GM19467 (cell line): ENCODE measurements at regions not wholly inside any gene's neighbourhood (a gene's known extent, or its start where the extent isn't known, plus 50 kb on each side); places are given as distances from the start of the nearest gene placed in this dataset.

Experiments
- ATAC-seq: cut with Tn5 transposase; IDR thresholded peaks from one replicate; pipeline ENCODE4 v1.9.1; 2021; ENCODE audit warnings: mild to moderate bottlenecking, moderate library complexity; ENCODE audit not compliant: unreplicated experiment

GRCh38 chr2:209334188-209335017 is 89.4 kb upstream of the MAP2 start:
- peak; percentile 75 for ATAC-seq

GRCh38 chr2:209340522-209340921 is 83.3 kb upstream of the MAP2 start:
- ATAC-seq: no peak

DNA sequence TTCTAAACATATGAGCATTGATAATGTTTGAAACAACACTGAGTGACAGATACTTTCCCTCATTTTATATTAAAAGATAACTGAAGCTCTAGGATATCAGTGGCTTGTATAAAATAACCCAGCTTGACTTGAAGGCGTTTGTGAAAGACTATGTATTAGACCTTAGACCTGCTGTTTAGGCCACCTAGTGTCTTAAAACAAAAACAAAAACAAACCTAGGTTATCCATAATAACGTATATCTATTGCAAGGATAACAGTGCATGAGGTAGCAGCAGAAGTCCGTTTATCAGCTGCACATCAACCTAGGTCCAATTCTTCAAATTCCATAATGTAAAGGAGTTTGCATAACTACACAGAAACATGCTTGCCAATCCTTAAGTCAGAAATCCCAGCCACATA is 79.5 kb upstream of the MAP2 start:
- ATAC-seq: no peak

- no peak for ATAC-seq
Observed at GRCh38 chr2:209348433-209348832, 75.4 kb upstream of the MAP2 start.

GRCh38 chr2:209351636-209352035 is 72.2 kb upstream of the MAP2 start:
- no peak for ATAC-seq

DNA sequence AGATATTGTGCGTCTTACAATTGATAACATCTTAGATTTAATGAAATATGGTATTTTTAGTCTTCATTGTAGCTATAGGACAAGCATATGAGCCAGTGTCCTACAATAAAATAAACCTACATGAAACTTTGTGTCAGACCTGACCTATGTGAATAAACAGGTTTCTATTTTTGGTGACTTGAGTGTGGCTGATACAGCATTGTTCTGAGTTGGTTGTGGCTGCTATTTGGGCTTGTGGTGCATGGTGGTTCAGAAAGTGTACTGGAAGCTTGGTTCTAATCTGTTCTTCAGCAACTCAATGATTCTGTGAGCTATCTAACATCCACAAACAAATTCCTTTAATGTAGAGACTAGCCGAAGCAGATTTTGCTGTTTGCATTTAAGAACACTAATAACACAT is 64.9 kb upstream of the MAP2 start:
- no peak for ATAC-seq

DNA sequence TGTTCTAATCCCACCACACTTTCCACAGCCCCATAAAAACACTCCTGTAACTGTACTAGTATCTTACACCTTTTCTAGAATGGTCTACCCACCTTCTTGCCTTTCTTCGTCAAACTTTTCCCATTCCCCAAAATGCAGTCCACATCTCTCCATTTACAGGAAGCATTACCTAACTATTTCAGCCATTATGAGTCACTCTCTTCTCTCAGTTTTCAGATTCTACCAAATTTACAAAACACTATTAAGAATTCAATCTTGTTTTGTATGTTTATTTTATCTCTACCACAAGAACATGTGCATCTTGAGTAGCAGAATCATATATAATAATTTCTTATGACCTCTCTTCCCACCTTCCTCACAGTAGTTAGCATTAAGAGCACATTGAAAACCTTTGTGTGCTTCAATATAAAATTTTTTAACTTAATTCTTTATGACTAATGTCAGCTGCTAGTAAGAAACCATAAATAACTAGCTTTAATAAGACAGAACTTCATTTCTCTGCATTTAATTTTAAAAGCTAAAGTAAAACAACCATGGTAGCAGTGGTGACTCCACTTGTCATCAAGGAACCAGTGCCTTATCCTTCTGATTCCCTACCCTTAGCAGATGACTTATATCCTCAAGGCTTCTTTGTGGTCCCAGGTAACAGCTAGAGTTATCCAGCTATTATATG is 56.6 kb upstream of the MAP2 start:
- no peak for ATAC-seq

DNA sequence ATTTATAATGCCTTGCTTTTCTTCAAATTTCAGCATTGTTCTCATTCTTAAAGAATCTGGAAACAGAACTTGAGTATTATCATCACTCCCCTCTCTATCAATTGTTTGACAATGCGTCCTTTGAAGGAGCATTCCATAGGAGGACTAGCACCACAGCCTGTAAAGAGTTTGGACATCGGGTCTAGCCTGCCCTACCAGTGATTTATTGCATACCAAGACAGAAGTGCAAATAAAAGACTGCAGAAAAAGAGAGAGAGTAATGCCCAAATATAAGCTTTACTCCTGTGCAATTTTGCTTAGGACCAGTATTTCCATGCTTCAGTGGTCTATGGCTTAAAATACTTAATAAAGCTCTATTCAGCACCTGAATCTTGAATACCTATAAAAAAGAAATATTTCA is 55.4 kb upstream of the MAP2 start:
- ATAC-seq: no peak

GRCh38 chr2:209368914-209369313 is 54.9 kb upstream of the MAP2 start:
- ATAC-seq: peak; percentile 86

- no peak for ATAC-seq
Observed at GRCh38 chr2:209369656-209370055, 54.2 kb upstream of the MAP2 start.

DNA sequence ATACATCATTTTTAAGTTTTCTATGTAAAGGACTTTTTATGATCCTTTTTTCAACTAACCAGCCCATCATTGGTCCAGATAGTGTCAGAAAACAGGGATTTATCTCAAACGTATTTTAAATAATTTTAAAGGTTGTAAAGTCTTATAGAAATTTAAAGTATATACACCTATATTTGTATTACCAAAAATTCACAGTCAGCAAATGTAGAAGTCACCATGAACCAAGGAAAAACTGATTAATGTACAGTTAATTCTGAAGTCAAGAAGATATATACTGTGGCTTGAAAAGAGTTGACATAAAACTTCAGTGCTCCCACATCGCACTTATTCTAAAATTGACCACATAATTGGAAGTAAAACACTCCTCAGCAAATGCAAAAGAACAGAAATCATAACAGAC is 52.4 kb upstream of the MAP2 start:
- no peak for ATAC-seq
